MCF 10A (cell line): ENCODE measurements at regions not wholly inside any gene's neighbourhood (a gene's known extent, or its start where the extent isn't known, plus 50 kb on each side); places are given as distances from the start of the nearest gene placed in this dataset.

Experiments
- BruUV-seq: library from RNA; stranded (reverse); fragments of 400-500 nt; replicated peaks from 2 replicates; lab custom pipeline; 2021; lab: Mats Ljungman, UMichigan
- CTCF ChIA-PET: fragments of 300-600 bp; sonication (Branson Sonifier 250); formaldehyde crosslinking; extraction: SDS; loops from one replicate; lab custom pipeline; 2021; ENCODE audit warnings: antibody characterized with exemption, inconsistent platforms; lab: Yijun Ruan, JAX
- POLR2A ChIA-PET: fragments of 300-600, 350-650 bp; sonication (Branson Sonifier 250); formaldehyde crosslinking; extraction: SDS; loops from one replicate; lab custom pipeline; 2020; ENCODE audit warnings: antibody characterized with exemption, inconsistent platforms; lab: Yijun Ruan, JAX
- DNase-seq: peaks from one replicate; pipeline ENCODE4 v3.0.0-alpha.2; 2018; ENCODE audit not compliant: unreplicated experiment
- H3K27ac Mint-ChIP-seq: one replicate; pipeline ENCODE4 v1.8.0; 2022; ENCODE audit warnings: mild to moderate bottlenecking, low read depth, mixed read lengths; ENCODE audit not compliant: unreplicated experiment
- H3K27me3 Mint-ChIP-seq: one replicate; pipeline ENCODE4 v1.8.0; 2022; ENCODE audit warnings: mixed read lengths; ENCODE audit not compliant: insufficient read depth, unreplicated experiment
- H3K36me3 Mint-ChIP-seq: one replicate; pipeline ENCODE4 v1.8.0; 2022; ENCODE audit warnings: mild to moderate bottlenecking, moderate library complexity, mixed read lengths; ENCODE audit not compliant: insufficient read depth, unreplicated experiment
- H3K4me1 Mint-ChIP-seq: one replicate; pipeline ENCODE4 v1.8.0; 2022; ENCODE audit warnings: mixed read lengths; ENCODE audit not compliant: insufficient read depth, unreplicated experiment
- H3K4me3 Mint-ChIP-seq: one replicate; pipeline ENCODE4 v1.8.0; 2022; ENCODE audit warnings: mild to moderate bottlenecking, moderate library complexity, mixed read lengths; ENCODE audit not compliant: unreplicated experiment
- H3K9me3 Mint-ChIP-seq: one replicate; pipeline ENCODE4 v1.8.0; 2022; ENCODE audit warnings: mixed read lengths; ENCODE audit not compliant: unreplicated experiment
- CTCF ChIP-seq: fragments of 200-600 bp; IDR thresholded peaks from one replicate; pipeline ENCODE4 v1.8.0; 2022; ENCODE audit warnings: antibody characterized with exemption, mild to moderate bottlenecking; ENCODE audit not compliant: unreplicated experiment
- intact Hi-C: fragments of 100-400 bp; cut with micrococcal nuclease; formaldehyde crosslinking; loops from 2 replicates; pipeline ENCODE4 v1.14.1; 2022

GRCh38 chr9:86605303-86605702, 251.1 kb upstream of the TUT7 start:
- Mint-ChIP-seq H3K4me3 (no peak overlapping the region), H3K9me3 (no peaks in the 10 kb centered on the region), H3K27me3 (no peaks in the 10 kb centered on the region), H3K4me1 (peaks cover 9% of the 10 kb centered on the region), H3K36me3 (no peaks in the 10 kb centered on the region), H3K27ac (no peak overlapping the region)
- ChIA-PET CTCF (interaction anchor here (0.6 to 2.2 kb wide), 2 partner anchors 9 to 188 kb away, joined by 4 to 6 read pairs; no protein-coding TSS in a partner anchor), POLR2A (no interaction called here)
- BruUV-seq: no TSS peak
- TF ChIP-seq CTCF: no peak
- intact Hi-C loops: no loop called here
- no peak for DNase-seq

- no peaks in the 10 kb centered on the region for H3K36me3 Mint-ChIP-seq
- H3K4me3 Mint-ChIP-seq: no peak overlapping the region
- no TSS peak for BruUV-seq
- no peaks in the 10 kb centered on the region for H3K9me3 Mint-ChIP-seq
- H3K27ac Mint-ChIP-seq: peak overlapping the region; percentile 12
- no peak for TF ChIP-seq CTCF
- CTCF ChIA-PET: interaction anchor here (0.6 to 2.2 kb wide), 4 partner anchors 10 to 189 kb away, joined by 3 to 6 read pairs (median 4); no protein-coding TSS in a partner anchor
- intact Hi-C loops: no loop called here
- no peak for DNase-seq
- POLR2A ChIA-PET: no interaction called here
- H3K4me1 Mint-ChIP-seq: peaks cover 15% of the 10 kb centered on the region
- no peaks in the 10 kb centered on the region for H3K27me3 Mint-ChIP-seq
Measured at GRCh38 chr9:86604741-86605140, 250.5 kb upstream of the TUT7 start.

GRCh38 chr9:86602715-86603114, 248.5 kb upstream of the TUT7 start:
- POLR2A ChIA-PET: interaction anchor here (1.4 to 1.8 kb wide), 2 partner anchors 139 to 209 kb away, joined by 3 to 9 read pairs; no protein-coding TSS in a partner anchor
- intact Hi-C loops: no loop called here
- CTCF ChIA-PET: no interaction called here
- H3K27me3 Mint-ChIP-seq: no peaks in the 10 kb centered on the region
- TF ChIP-seq CTCF: no peak
- H3K4me1 Mint-ChIP-seq: peaks cover 16% of the 10 kb centered on the region
- no peaks in the 10 kb centered on the region for H3K9me3 Mint-ChIP-seq
- no peaks in the 10 kb centered on the region for H3K36me3 Mint-ChIP-seq
- H3K27ac Mint-ChIP-seq: no peak overlapping the region
- no peak for DNase-seq
- no peak overlapping the region for H3K4me3 Mint-ChIP-seq
- no TSS peak for BruUV-seq

GRCh38 chr9:86601697-86602096, 247.5 kb upstream of the TUT7 start:
- DNase-seq: no peak

More at GRCh38 chr9:86601697-86602096, 247.5 kb upstream of the TUT7 start:
- H3K27me3 Mint-ChIP-seq: no peaks in the 10 kb centered on the region
- no peak overlapping the region for H3K4me3 Mint-ChIP-seq
- no peaks in the 10 kb centered on the region for H3K36me3 Mint-ChIP-seq
- ChIA-PET CTCF (no interaction called here), POLR2A (interaction anchor here (0.8 to 2.1 kb wide), 5 partner anchors 11 to 210 kb away, joined by 3 to 9 read pairs (median 3); no protein-coding TSS in a partner anchor)
- no peak for TF ChIP-seq CTCF
- no peaks in the 10 kb centered on the region for H3K9me3 Mint-ChIP-seq
- no peak overlapping the region for H3K27ac Mint-ChIP-seq
- peaks cover 16% of the 10 kb centered on the region for H3K4me1 Mint-ChIP-seq
- no TSS peak for BruUV-seq
- intact Hi-C loops: no loop called here
